HEK293 (cell line): ENCODE measurements at regions not wholly inside any gene's neighbourhood (a gene's known extent, or its start where the extent isn't known, plus 50 kb on each side); places are given as distances from the start of the nearest gene placed in this dataset.

ENCODE experiments used
- CTCF ChIA-PET: fragments of 350-600 bp; formaldehyde crosslinking; extraction: SDS; loops from one replicate; lab custom pipeline; 2021; ENCODE audit warnings: antibody characterized with exemption; lab: Yijun Ruan, JAX
- POLR2A ChIA-PET: fragments of 300-600 bp; formaldehyde crosslinking; extraction: SDS; loops from one replicate; lab custom pipeline; 2020; ENCODE audit warnings: antibody characterized with exemption, inconsistent platforms; lab: Yijun Ruan, JAX
- H3K27ac ChIP-seq: fragments of 200-500 bp; sonication (Bioruptor generic); 2 replicates; pipeline ENCODE4 v1.5.1; 2014; ENCODE audit warnings: low read depth, low read length, control low read depth, inconsistent platforms; ENCODE audit errors: extremely low read depth
- H3K36me3 ChIP-seq, 2 experiments: fragments of 200-500 bp in 1 of 2; sonication (Bioruptor generic) in 1 of 2; 1 replicate in 1 of 2; 2 replicates in 1 of 2; pipeline ENCODE4 v1.5.1; 2014 to 2017; ENCODE audit warnings: inconsistent platforms in 2 of 2, low read length in 2 of 2; ENCODE audit not compliant: control insufficient read depth in 2 of 2, insufficient read depth in 1 of 2
- H3K4me1 ChIP-seq: fragments of 200-500 bp; sonication (Bioruptor generic); 2 replicates; pipeline ENCODE4 v1.5.1; 2014; ENCODE audit warnings: mild to moderate bottlenecking, low read length, inconsistent platforms; ENCODE audit not compliant: control insufficient read depth, insufficient read depth
- H3K4me3 ChIP-seq: 2 replicates; pipeline ENCODE4 v1.5.1; 2011; ENCODE audit warnings: low read depth, mild to moderate bottlenecking, control low read depth, low read length, moderate library complexity
- H3K9me3 ChIP-seq: fragments of 200-500 bp; sonication (Bioruptor generic); 2 replicates; pipeline ENCODE4 v1.5.1; 2014; ENCODE audit warnings: low read depth, low read length, inconsistent platforms; ENCODE audit not compliant: control insufficient read depth, insufficient read depth
- ATF2 ChIP-seq: fragments of 450-650 bp; formaldehyde crosslinking; IDR thresholded peaks from 2 replicates; pipeline ENCODE4 v1.5.1; 2016; ENCODE audit warnings: missing biosample characterization, missing genetic modification characterization, low read depth
- CTCF ChIP-seq: fragments of 450-650 bp; formaldehyde crosslinking; IDR thresholded peaks from 2 replicates; pipeline ENCODE4 v1.5.1; 2016; ENCODE audit warnings: missing biosample characterization, missing genetic modification characterization
- GLI4 ChIP-seq: fragments of 450-650 bp; formaldehyde crosslinking; IDR thresholded peaks from 2 replicates; pipeline ENCODE4 v1.5.1; 2016; ENCODE audit warnings: missing biosample characterization, missing genetic modification characterization
- HOXC10 ChIP-seq: sonication (generic); formaldehyde crosslinking; IDR thresholded peaks from 2 replicates; pipeline ENCODE4 v1.8.1; 2023; ENCODE audit warnings: mild to moderate bottlenecking, missing genetic modification reagents
- KLF10 ChIP-seq: fragments of 450-650 bp; IDR thresholded peaks from 2 replicates; pipeline ENCODE4 v1.5.1; 2018; ENCODE audit warnings: missing biosample characterization, mild to moderate bottlenecking, missing genetic modification characterization
- OVOL3 ChIP-seq: fragments of 450-650 bp; formaldehyde crosslinking; IDR thresholded peaks from 2 replicates; pipeline ENCODE4 v1.5.1; 2016; ENCODE audit warnings: missing biosample characterization, missing genetic modification characterization
- SP2 ChIP-seq: fragments of 450-650 bp; formaldehyde crosslinking; IDR thresholded peaks from 2 replicates; pipeline ENCODE4 v1.5.1; 2016; ENCODE audit warnings: missing biosample characterization, missing genetic modification characterization
- SP3 ChIP-seq: fragments of 450-650 bp; formaldehyde crosslinking; IDR thresholded peaks from 2 replicates; pipeline ENCODE4 v1.5.1; 2016; ENCODE audit warnings: missing biosample characterization, missing genetic modification characterization
- ZBTB44 ChIP-seq: fragments of 450-650 bp; IDR thresholded peaks from 2 replicates; pipeline ENCODE4 v1.5.1; 2018; ENCODE audit warnings: missing biosample characterization, mild to moderate bottlenecking, missing genetic modification characterization
- ZNF112 ChIP-seq: fragments of 450-650 bp; formaldehyde crosslinking; IDR thresholded peaks from 2 replicates; pipeline ENCODE4 v1.5.0; 2017; ENCODE audit warnings: missing biosample characterization, missing genetic modification characterization
- ZNF132 ChIP-seq: fragments of 450-650 bp; formaldehyde crosslinking; IDR thresholded peaks from 2 replicates; pipeline ENCODE4 v1.5.1; 2017; ENCODE audit warnings: missing biosample characterization, missing genetic modification characterization, borderline replicate concordance
- ZNF155 ChIP-seq: fragments of 450-650 bp; formaldehyde crosslinking; IDR thresholded peaks from 2 replicates; pipeline ENCODE4 v1.5.1; 2016; ENCODE audit warnings: missing biosample characterization, missing genetic modification characterization
- ZNF292 ChIP-seq: fragments of 450-650 bp; formaldehyde crosslinking; IDR thresholded peaks from 2 replicates; pipeline ENCODE4 v1.5.1; 2016; ENCODE audit warnings: low read depth, missing biosample characterization, missing genetic modification characterization, borderline replicate concordance
- ZNF302 ChIP-seq: fragments of 450-650 bp; formaldehyde crosslinking; IDR thresholded peaks from 2 replicates; pipeline ENCODE4 v1.5.1; 2016; ENCODE audit warnings: missing biosample characterization, missing genetic modification characterization, low read depth
- ZNF324 ChIP-seq: fragments of 450-650 bp; formaldehyde crosslinking; IDR thresholded peaks from 2 replicates; pipeline ENCODE4 v1.5.1; 2016; ENCODE audit warnings: missing biosample characterization, missing genetic modification characterization
- ZNF585B ChIP-seq: fragments of 450-650 bp; formaldehyde crosslinking; IDR thresholded peaks from 2 replicates; pipeline ENCODE4 v1.5.1; 2016; ENCODE audit warnings: missing biosample characterization, missing genetic modification characterization
- ZNF596 ChIP-seq: fragments of 450-650 bp; IDR thresholded peaks from 2 replicates; pipeline ENCODE4 v1.5.0; 2018; ENCODE audit warnings: missing biosample characterization, mild to moderate bottlenecking, missing genetic modification characterization, moderate library complexity
- ZNF629 ChIP-seq: fragments of 450-650 bp; formaldehyde crosslinking; IDR thresholded peaks from 2 replicates; pipeline ENCODE4 v1.5.1; 2017; ENCODE audit warnings: missing biosample characterization, missing genetic modification characterization
- ZNF670 ChIP-seq: fragments of 450-650 bp; formaldehyde crosslinking; IDR thresholded peaks from 2 replicates; pipeline ENCODE4 v1.5.1; 2016; ENCODE audit warnings: missing biosample characterization, missing genetic modification characterization, low read depth
- ZNF707 ChIP-seq: fragments of 450-650 bp; formaldehyde crosslinking; IDR thresholded peaks from 2 replicates; pipeline ENCODE4 v1.5.1; 2016; ENCODE audit warnings: missing biosample characterization, missing genetic modification characterization
- ZNF791 ChIP-seq: fragments of 450-650 bp; formaldehyde crosslinking; IDR thresholded peaks from 2 replicates; pipeline ENCODE4 v1.5.1; 2016; ENCODE audit warnings: missing biosample characterization, missing genetic modification characterization
- ZNF837 ChIP-seq: fragments of 450-650 bp; formaldehyde crosslinking; IDR thresholded peaks from 2 replicates; pipeline ENCODE4 v1.5.1; 2016; ENCODE audit warnings: missing biosample characterization, missing genetic modification characterization
- TF ChIP-seq, protein P1 (sequence below): fragments of 450-650 bp; formaldehyde crosslinking; IDR thresholded peaks from 2 replicates; pipeline ENCODE4 v1.5.1; 2016; ENCODE audit warnings: missing biosample characterization, missing genetic modification characterization

- TF ChIP-seq ATF2 (no peak), ZNF837 (tag by site-specific recombination) (no peak), ZNF596 (tag by site-specific recombination) (no peak), ZNF155 (tag by site-specific recombination) (no peak), ZBTB44 (tag by site-specific recombination) (no peak), ZNF629 (tag by site-specific recombination) (no peak), ZNF585B (tag by site-specific recombination) (no peak), GLI4 (tag by site-specific recombination) (no peak), HOXC10 (no peak), SP3 (no peak), ZNF707 (no peak), ZNF324 (tag by site-specific recombination) (no peak), CTCF (tag by site-specific recombination) (no peak), SP2 (tag by site-specific recombination) (no peak), KLF10 (tag by site-specific recombination) (no peak), ZNF670 (no peak), ZNF292 (tag by site-specific recombination) (no peak), ZNF791 (tag by site-specific recombination) (no peak), ZNF302 (no peak)
- TF ChIP-seq, protein P1, sequence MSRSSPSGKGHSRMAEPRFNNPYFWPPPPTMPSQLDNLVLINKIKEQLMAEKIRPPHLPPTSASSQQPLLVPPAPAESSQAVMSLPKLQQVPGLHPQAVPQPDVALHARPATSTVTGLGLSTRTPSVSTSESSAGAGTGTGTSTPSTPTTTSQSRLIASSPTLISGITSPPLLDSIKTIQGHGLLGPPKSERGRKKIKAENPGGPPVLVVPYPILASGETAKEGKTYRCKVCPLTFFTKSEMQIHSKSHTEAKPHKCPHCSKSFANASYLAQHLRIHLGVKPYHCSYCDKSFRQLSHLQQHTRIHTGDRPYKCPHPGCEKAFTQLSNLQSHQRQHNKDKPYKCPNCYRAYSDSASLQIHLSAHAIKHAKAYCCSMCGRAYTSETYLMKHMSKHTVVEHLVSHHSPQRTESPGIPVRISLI (tag by site-specific recombination): no peak
- ChIA-PET POLR2A (no interaction called here), CTCF (interaction anchor here (2.6 kb wide), 1 partner anchor 65 kb away, joined by 10 read pairs; no protein-coding TSS in a partner anchor)
- Histone ChIP-seq H3K4me1 (no peaks in the 10 kb centered on the region), H3K9me3 (no peaks in the 10 kb centered on the region), H3K4me3 (no peak overlapping the region), H3K27ac (no peak overlapping the region), H3K36me3 (no peaks in the 10 kb centered on the region)
These were observed 945.4 kb upstream of the SEMA6A start for GRCh38 chr5:117519957-117520500.

DNA sequence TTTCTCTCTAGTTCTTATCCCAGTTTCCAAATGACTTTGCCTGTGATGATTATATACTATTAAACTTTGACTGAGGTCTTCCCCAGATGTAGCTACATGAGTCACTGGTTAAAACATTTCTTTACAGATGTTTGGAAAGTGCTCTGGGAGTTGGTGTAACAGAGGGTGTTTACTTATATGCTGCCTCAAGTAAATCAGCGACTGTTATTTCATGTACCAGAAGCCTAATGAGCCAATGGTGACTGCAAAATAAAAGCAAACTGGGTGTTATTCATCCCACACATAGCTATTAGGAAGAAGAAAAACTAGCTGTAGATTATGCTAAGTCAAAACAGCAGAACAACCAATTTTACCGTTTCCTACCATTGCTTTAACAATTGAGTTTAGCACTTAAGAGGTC lies 929.7 kb upstream of the SEMA6A start:
- Histone ChIP-seq H3K27ac (no peak overlapping the region), H3K4me1 (no peaks in the 10 kb centered on the region), H3K9me3 (no peaks in the 10 kb centered on the region), H3K4me3 (no peak overlapping the region), H3K36me3 (no peaks in the 10 kb centered on the region)
- CTCF ChIA-PET: no interaction called here
- no peak for TF ChIP-seq ZNF596 (tag by site-specific recombination)
- TF ChIP-seq ZNF112 (tag by site-specific recombination): no peak
- TF ChIP-seq OVOL3 (tag by site-specific recombination): no peak
- no peak for TF ChIP-seq ZNF132 (tag by site-specific recombination)
- TF ChIP-seq, all 188 proteins: peak for 0
- POLR2A ChIA-PET: no interaction called here
